ENCODE measurements at regions not wholly inside any gene's neighbourhood (a gene's known extent, or its start where the extent isn't known, plus 50 kb on each side); places are given as distances from the start of the nearest gene placed in this dataset.

DNA sequence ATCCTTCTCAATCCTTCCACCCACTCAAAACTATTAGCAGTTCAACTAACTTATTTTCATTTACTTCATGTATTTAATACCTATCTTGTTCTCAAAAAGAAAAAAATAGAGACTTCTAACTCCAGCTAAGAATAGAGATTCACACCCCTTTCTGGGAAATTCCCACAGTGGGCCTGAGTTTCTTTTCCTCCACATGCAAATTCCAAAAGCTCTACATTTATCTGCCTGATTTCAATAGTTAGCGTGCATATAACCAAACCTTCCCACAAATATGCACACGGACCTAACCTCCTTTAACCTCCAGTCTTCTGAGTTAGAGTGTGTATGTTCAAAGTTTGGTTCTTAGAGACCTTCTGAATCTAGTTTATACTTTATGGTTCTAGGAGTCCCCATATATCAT is 62.5 kb downstream of the GRIN2B start:
- no peak overlapping the region for H4K5ac ChIP-seq (ENCODE audit: low read depth, low read length)
- H3K9me3 ChIP-seq (ENCODE audit: control insufficient read depth, insufficient read depth, low read length) = no peaks in the 10 kb centered on the region
- ATAC-seq (ENCODE audit: low read depth) (no peak), DNase-seq (no peak)
- H3K14ac ChIP-seq (replicated peaks; ENCODE audit: low read depth, low read length) = no peak overlapping the region
- no peak overlapping the region for H2BK15ac ChIP-seq (ENCODE audit: low read depth, low read length)
- no peak overlapping the region for H2AK5ac ChIP-seq (ENCODE audit: low read depth, low read length)
- H3K27me3 ChIP-seq (ENCODE audit: control insufficient read depth, insufficient read depth, low read length) = no peaks in the 10 kb centered on the region
- H3K4ac ChIP-seq (ENCODE audit: low read depth, low read length) = no peak overlapping the region
- no CpG with 5 or more reads among the region's 2 CpGs for WGBS, 2 experiments (ENCODE audit: extremely low coverage in 2 of 2, insufficient read length in 1 of 2)
- H2BK5ac ChIP-seq (ENCODE audit: low read depth, low read length, poor library complexity, severe bottlenecking) = no peak overlapping the region
- BruUV-seq (replicated peaks) = no TSS peak
- no peak overlapping the region for H3K23ac ChIP-seq (ENCODE audit: low read depth, low read length)
- no peak overlapping the region for H4K91ac ChIP-seq (ENCODE audit: insufficient read depth, low read depth, low read length)
- H3K79me1 ChIP-seq (ENCODE audit: low read depth in 1 of 2, low read length in 2 of 2) = no peaks in the 10 kb centered on the region
- ChIA-PET POLR2A (ENCODE audit: unreplicated experiment) (no interaction called here), CTCF (no interaction called here)
- no peak overlapping the region for H2BK20ac ChIP-seq (ENCODE audit: low read depth, low read length)
- TF ChIP-seq POLR2A (IDR thresholded peaks at IDR 0.05; ENCODE audit: low read depth, low read length) = no peak
- TF ChIP-seq RAD21 (IDR thresholded peaks at IDR 0.05; ENCODE audit: low read length) = no peak
- TF ChIP-seq SMC3 (IDR thresholded peaks at IDR 0.05; ENCODE audit: low read depth, low read length) = no peak
- TF ChIP-seq, protein P1, sequence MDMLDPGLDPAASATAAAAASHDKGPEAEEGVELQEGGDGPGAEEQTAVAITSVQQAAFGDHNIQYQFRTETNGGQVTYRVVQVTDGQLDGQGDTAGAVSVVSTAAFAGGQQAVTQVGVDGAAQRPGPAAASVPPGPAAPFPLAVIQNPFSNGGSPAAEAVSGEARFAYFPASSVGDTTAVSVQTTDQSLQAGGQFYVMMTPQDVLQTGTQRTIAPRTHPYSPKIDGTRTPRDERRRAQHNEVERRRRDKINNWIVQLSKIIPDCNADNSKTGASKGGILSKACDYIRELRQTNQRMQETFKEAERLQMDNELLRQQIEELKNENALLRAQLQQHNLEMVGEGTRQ (IDR thresholded peaks at IDR 0.05; ENCODE audit: low read depth, low read length) = no peak
- TF ChIP-seq RCOR1 (IDR thresholded peaks at IDR 0.05; ENCODE audit: insufficient replicate concordance, low read length) = no peak
- no peak for TF ChIP-seq NFE2L2 (IDR thresholded peaks at IDR 0.05; ENCODE audit: low read depth, low read length)
- no peak for TF ChIP-seq CEBPB (IDR thresholded peaks at IDR 0.05; ENCODE audit: low read depth, low read length)
- TF ChIP-seq, protein P2, sequence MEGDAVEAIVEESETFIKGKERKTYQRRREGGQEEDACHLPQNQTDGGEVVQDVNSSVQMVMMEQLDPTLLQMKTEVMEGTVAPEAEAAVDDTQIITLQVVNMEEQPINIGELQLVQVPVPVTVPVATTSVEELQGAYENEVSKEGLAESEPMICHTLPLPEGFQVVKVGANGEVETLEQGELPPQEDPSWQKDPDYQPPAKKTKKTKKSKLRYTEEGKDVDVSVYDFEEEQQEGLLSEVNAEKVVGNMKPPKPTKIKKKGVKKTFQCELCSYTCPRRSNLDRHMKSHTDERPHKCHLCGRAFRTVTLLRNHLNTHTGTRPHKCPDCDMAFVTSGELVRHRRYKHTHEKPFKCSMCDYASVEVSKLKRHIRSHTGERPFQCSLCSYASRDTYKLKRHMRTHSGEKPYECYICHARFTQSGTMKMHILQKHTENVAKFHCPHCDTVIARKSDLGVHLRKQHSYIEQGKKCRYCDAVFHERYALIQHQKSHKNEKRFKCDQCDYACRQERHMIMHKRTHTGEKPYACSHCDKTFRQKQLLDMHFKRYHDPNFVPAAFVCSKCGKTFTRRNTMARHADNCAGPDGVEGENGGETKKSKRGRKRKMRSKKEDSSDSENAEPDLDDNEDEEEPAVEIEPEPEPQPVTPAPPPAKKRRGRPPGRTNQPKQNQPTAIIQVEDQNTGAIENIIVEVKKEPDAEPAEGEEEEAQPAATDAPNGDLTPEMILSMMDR (conservative IDR thresholded peaks at IDR 0.05; ENCODE audit: low read depth, low read length) = no peak
- no peak for TF ChIP-seq MAZ (IDR thresholded peaks at IDR 0.05; ENCODE audit: borderline replicate concordance, low read depth, low read length)
- TF ChIP-seq FOS (IDR thresholded peaks at IDR 0.05; ENCODE audit: low read depth, low read length) = no peak
- TF ChIP-seq CHD1 (IDR thresholded peaks at IDR 0.05; ENCODE audit: low read depth, low read length) = no peak
- no peak for TF ChIP-seq BHLHE40 (IDR thresholded peaks at IDR 0.05; ENCODE audit: low read depth, low read length)
- no peak for TF ChIP-seq MXI1 (IDR thresholded peaks at IDR 0.05; ENCODE audit: borderline replicate concordance, low read depth, low read length)
- no peak for TF ChIP-seq MAFK (IDR thresholded peaks at IDR 0.05; ENCODE audit: low read depth, low read length)
- no peak overlapping the region for H3K4me3 ChIP-seq (ENCODE audit: insufficient read depth, low read depth, low read length)
- no peaks in the 10 kb centered on the region for H4K20me1 ChIP-seq (ENCODE audit: insufficient read depth, low read length)
- no peaks in the 10 kb centered on the region for H3K4me1 ChIP-seq (ENCODE audit: control insufficient read depth, insufficient read depth, low read length)
- H3K36me3 ChIP-seq (ENCODE audit: control insufficient read depth, insufficient read depth, low read length) = no peaks in the 10 kb centered on the region
- in situ Hi-C loops (cut with MboI; ENCODE audit: low sequenced_read_pairs) (no loop called here), intact Hi-C loops (cut with micrococcal nuclease) (no loop called here), dilution Hi-C loops (cut with HindIII; ENCODE audit: low sequenced_read_pairs, unreplicated experiment) (no loop called here)
- no peak overlapping the region for H2AK9ac ChIP-seq (replicated peaks; ENCODE audit: low read depth, low read length, poor library complexity)
- H3K9ac ChIP-seq (ENCODE audit: low read depth, low read length) = no peak overlapping the region
- H3K18ac ChIP-seq (ENCODE audit: low read depth, low read length) = no peak overlapping the region
- H2AFZ ChIP-seq (replicated peaks; ENCODE audit: low read length, poor library complexity) = no peak overlapping the region
- H2BK120ac ChIP-seq (ENCODE audit: low read depth, low read length) = no peak overlapping the region
- H3K27ac ChIP-seq (ENCODE audit: insufficient read depth, low read length) = no peak overlapping the region
- no peaks in the 10 kb centered on the region for H3K9me1 ChIP-seq (ENCODE audit: insufficient read depth, low read length)
- no peak overlapping the region for H3K56ac ChIP-seq (ENCODE audit: extremely low read depth, insufficient read depth, low read length)
- H3K4me2 ChIP-seq (ENCODE audit: low read depth, low read length) = no peak overlapping the region
- H4K8ac ChIP-seq (ENCODE audit: low read depth in 2 of 2, low read length in 2 of 2) = no peak overlapping the region

Measured in IMR-90 (cell line).